Pulmonary artery endothelial cell (primary cell): ENCODE measurements at regions not wholly inside any gene's neighbourhood (a gene's known extent, or its start where the extent isn't known, plus 50 kb on each side); places are given as distances from the start of the nearest gene placed in this dataset.

Experiments used
- DNase-seq: peaks from one replicate; pipeline ENCODE4 v3.0.0-alpha.2; 2011; ENCODE audit warnings: low read depth, low spot score

- DNase-seq = no peak
Measured at GRCh38 chr14:66341239-66341638, 144.9 kb upstream of the CCDC196 start.

GRCh38 chr14:66345986-66346385, 140.2 kb upstream of the CCDC196 start:
- DNase-seq = no peak

- no peak for DNase-seq
Measured at GRCh38 chr14:66351310-66351709, 134.9 kb upstream of the CCDC196 start.

GRCh38 chr14:66359500-66359899, 126.7 kb upstream of the CCDC196 start:
- DNase-seq = peak; percentile 20

- DNase-seq = no peak
Measured at GRCh38 chr14:66360366-66360926, 125.7 kb upstream of the CCDC196 start.

- DNase-seq = no peak
Measured at GRCh38 chr14:66361013-66361412, 125.2 kb upstream of the CCDC196 start.

GRCh38 chr14:66365388-66365787, 120.8 kb upstream of the CCDC196 start:
- no peak for DNase-seq

GRCh38 chr14:66369157-66369697, 116.9 kb upstream of the CCDC196 start:
- no peak for DNase-seq

- DNase-seq = no peak
Measured at GRCh38 chr14:66371776-66372175, 114.4 kb upstream of the CCDC196 start.

GRCh38 chr14:66375046-66375964, 110.9 kb upstream of the CCDC196 start:
- no peak for DNase-seq

GRCh38 chr14:66377574-66377973, 108.6 kb upstream of the CCDC196 start:
- DNase-seq = no peak

- no peak for DNase-seq
Measured at GRCh38 chr14:66378712-66379505, 107.3 kb upstream of the CCDC196 start.

GRCh38 chr14:66380143-66380542, 106.0 kb upstream of the CCDC196 start:
- DNase-seq = no peak

- DNase-seq = no peak
Measured at GRCh38 chr14:66381755-66382154, 104.4 kb upstream of the CCDC196 start.

- no peak for DNase-seq
Measured at GRCh38 chr14:66383257-66383656, 102.9 kb upstream of the CCDC196 start.

- DNase-seq = no peak
Measured at GRCh38 chr14:66383771-66384170, 102.4 kb upstream of the CCDC196 start.

GRCh38 chr14:66388516-66388915, 97.7 kb upstream of the CCDC196 start:
- DNase-seq = no peak

GRCh38 chr14:66389481-66389880, 96.7 kb upstream of the CCDC196 start:
- no peak for DNase-seq

- DNase-seq = no peak
Measured at GRCh38 chr14:66395300-66395699, 90.9 kb upstream of the CCDC196 start.

GRCh38 chr14:66396164-66396563, 90.0 kb upstream of the CCDC196 start:
- no peak for DNase-seq

GRCh38 chr14:66398437-66398836, 87.7 kb upstream of the CCDC196 start:
- DNase-seq = no peak
